OCI-LY7 (cell line): ENCODE measurements at regions not wholly inside any gene's neighbourhood (a gene's known extent, or its start where the extent isn't known, plus 50 kb on each side); places are given as distances from the start of the nearest gene placed in this dataset.

Source experiments
- EZH2phosphoT487 ChIP-seq: fragments of 200-600 bp; sonication (generic); IDR thresholded peaks from 2 replicates; pipeline ENCODE4 v1.6.1; 2018; ENCODE audit warnings: low read depth, borderline replicate concordance, mild to moderate bottlenecking, mixed run types, antibody characterized with exemption, low read length, moderate library complexity, mixed read lengths
- TF ChIP-seq, protein P1 (sequence below): fragments of 200-600 bp; sonication (generic); conservative IDR thresholded peaks from 2 replicates; pipeline ENCODE4 v1.5.1; 2014; ENCODE audit warnings: mild to moderate bottlenecking, antibody characterized with exemption, low read length, moderate library complexity, mixed read lengths

DNA sequence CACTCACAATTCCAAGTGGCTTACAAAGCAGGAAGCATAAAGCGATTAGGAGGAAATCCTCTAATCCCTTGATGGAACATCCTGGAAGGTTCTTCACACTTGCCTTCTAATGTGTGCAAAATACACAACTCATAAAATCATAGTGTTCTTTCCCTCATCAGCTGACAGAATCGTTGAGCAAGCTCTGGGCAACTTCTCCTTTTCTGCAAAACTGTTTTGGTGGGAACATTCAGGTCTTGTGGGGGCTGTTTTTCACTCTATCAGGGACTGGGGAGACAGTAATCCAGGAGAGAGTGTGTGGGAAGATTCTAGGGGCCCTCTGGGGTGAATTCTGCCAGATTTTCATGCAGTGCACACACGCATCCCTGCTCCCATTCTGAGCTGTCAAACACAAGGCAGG, 53.2 kb downstream of the IRAG1 start:
- no peak for TF ChIP-seq EZH2phosphoT487
- TF ChIP-seq, protein P1, sequence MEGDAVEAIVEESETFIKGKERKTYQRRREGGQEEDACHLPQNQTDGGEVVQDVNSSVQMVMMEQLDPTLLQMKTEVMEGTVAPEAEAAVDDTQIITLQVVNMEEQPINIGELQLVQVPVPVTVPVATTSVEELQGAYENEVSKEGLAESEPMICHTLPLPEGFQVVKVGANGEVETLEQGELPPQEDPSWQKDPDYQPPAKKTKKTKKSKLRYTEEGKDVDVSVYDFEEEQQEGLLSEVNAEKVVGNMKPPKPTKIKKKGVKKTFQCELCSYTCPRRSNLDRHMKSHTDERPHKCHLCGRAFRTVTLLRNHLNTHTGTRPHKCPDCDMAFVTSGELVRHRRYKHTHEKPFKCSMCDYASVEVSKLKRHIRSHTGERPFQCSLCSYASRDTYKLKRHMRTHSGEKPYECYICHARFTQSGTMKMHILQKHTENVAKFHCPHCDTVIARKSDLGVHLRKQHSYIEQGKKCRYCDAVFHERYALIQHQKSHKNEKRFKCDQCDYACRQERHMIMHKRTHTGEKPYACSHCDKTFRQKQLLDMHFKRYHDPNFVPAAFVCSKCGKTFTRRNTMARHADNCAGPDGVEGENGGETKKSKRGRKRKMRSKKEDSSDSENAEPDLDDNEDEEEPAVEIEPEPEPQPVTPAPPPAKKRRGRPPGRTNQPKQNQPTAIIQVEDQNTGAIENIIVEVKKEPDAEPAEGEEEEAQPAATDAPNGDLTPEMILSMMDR = no peak
